GM18502 (cell line): ENCODE measurements at regions not wholly inside any gene's neighbourhood (a gene's known extent, or its start where the extent isn't known, plus 50 kb on each side); places are given as distances from the start of the nearest gene placed in this dataset.
A peak's percentile ranks its signal among the peaks of the same experiment; 100 is the strongest.

Experiments used
- ATAC-seq: cut with Tn5 transposase; IDR thresholded peaks from one replicate; pipeline ENCODE4 v1.9.1; 2021; ENCODE audit warnings: mild to moderate bottlenecking; ENCODE audit not compliant: unreplicated experiment, poor library complexity

GRCh38 chr18:2304378-2305175 is 266.7 kb downstream of the METTL4 start:
- ATAC-seq = no peak

- ATAC-seq = no peak
Observed at GRCh38 chr18:2306606-2307005, 264.7 kb downstream of the METTL4 start.

GRCh38 chr18:2310886-2311285 is 260.4 kb downstream of the METTL4 start:
- ATAC-seq = no peak

GRCh38 chr18:2312440-2312839 is 258.9 kb downstream of the METTL4 start:
- ATAC-seq = peak; percentile 86

- ATAC-seq = no peak
Observed at GRCh38 chr18:2313332-2313731, 258.0 kb downstream of the METTL4 start.

GRCh38 chr18:2316082-2316750 is 255.1 kb downstream of the METTL4 start:
- ATAC-seq = no peak

- no peak for ATAC-seq
Observed at GRCh38 chr18:2316751-2317696, 254.3 kb downstream of the METTL4 start.

- no peak for ATAC-seq
Observed at GRCh38 chr18:2324459-2324858, 246.8 kb downstream of the METTL4 start.

GRCh38 chr18:2325308-2325849 is 245.9 kb downstream of the METTL4 start:
- no peak for ATAC-seq

GRCh38 chr18:2325933-2326332 is 245.4 kb downstream of the METTL4 start:
- ATAC-seq = no peak

GRCh38 chr18:2326999-2327398 is 244.3 kb downstream of the METTL4 start:
- no peak for ATAC-seq

- ATAC-seq = no peak
Observed at GRCh38 chr18:2330764-2331163, 240.5 kb downstream of the METTL4 start.

- ATAC-seq = no peak
Observed at GRCh38 chr18:2331491-2331890, 239.8 kb downstream of the METTL4 start.

GRCh38 chr18:2336690-2337392 is 234.5 kb downstream of the METTL4 start:
- no peak for ATAC-seq

GRCh38 chr18:2337552-2338141 is 233.7 kb downstream of the METTL4 start:
- ATAC-seq = peak; percentile 91

GRCh38 chr18:2338601-2339000 is 232.7 kb downstream of the METTL4 start:
- ATAC-seq = no peak

GRCh38 chr18:2340335-2340734 is 231.0 kb downstream of the METTL4 start:
- no peak for ATAC-seq

GRCh38 chr18:2348003-2348402 is 223.3 kb downstream of the METTL4 start:
- no peak for ATAC-seq

GRCh38 chr18:2351126-2351850 is 220.0 kb downstream of the METTL4 start:
- ATAC-seq = no peak
